ENCODE measurements at regions not wholly inside any gene's neighbourhood (a gene's known extent, or its start where the extent isn't known, plus 50 kb on each side); places are given as distances from the start of the nearest gene placed in this dataset.

DNA sequence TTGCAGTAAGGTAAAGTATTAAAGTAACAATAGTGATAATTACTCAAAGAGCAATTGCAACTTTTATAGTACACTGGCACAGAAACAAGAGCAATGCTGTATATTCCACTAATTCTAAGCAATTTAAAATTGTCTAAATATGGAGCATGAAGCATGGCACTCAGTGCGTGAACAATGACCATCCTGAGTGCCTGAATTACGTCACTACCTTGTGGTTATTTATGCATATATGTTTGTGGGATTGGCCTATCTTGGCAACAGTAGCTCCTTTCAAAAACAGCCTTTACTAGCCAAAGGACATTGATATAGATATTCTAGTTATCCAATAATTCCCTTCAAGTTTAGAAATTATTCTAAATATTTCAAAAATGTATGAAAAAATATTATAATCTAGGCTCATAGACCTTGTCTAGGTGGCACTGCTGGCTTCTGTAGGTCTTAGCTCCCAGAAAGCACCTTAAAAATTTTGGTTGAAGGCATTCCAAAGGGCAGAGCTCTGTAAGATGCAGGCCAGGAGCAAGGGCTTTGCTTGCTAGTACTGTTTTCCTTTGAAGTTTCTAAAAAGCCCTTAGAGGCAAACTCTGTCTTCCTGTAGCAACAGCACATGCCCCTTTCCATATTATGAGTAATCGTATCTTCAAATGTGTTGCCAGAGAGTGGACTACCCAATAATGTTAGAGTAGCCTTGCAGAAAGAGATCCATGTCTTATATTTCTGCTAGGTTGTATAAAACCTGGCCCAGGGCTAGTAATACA lies 719.3 kb downstream of the NR2F1-AS1 start:
- H3K27ac Mint-ChIP-seq (ENCODE audit: unreplicated experiment), result no peak overlapping the region
- H3K27me3 Mint-ChIP-seq (ENCODE audit: low read depth), result no peaks in the 10 kb centered on the region
- no peak for DNase-seq (ENCODE audit: low spot score)
- H3K9me3 Mint-ChIP-seq (ENCODE audit: low read depth), result peaks cover 3% of the 10 kb centered on the region
- no peaks in the 10 kb centered on the region for H3K36me3 Mint-ChIP-seq (ENCODE audit: low read depth)
- H3K4me3 Mint-ChIP-seq (ENCODE audit: unreplicated experiment), result no peak overlapping the region
- H3K4me1 Mint-ChIP-seq (ENCODE audit: low read depth), result no peaks in the 10 kb centered on the region
- no peak for TF ChIP-seq CTCF (IDR thresholded peaks at IDR 0.05)

- Mint-ChIP-seq H3K4me1 (ENCODE audit: low read depth) (peaks cover 3% of the 10 kb centered on the region), H3K27ac (ENCODE audit: unreplicated experiment) (no peak overlapping the region), H3K27me3 (ENCODE audit: low read depth) (no peaks in the 10 kb centered on the region), H3K9me3 (ENCODE audit: low read depth) (peaks cover 3% of the 10 kb centered on the region), H3K36me3 (ENCODE audit: low read depth) (no peaks in the 10 kb centered on the region), H3K4me3 (ENCODE audit: unreplicated experiment) (no peak overlapping the region)
- no peak for TF ChIP-seq CTCF (IDR thresholded peaks at IDR 0.05)
- no peak for DNase-seq (ENCODE audit: low spot score)
Measured at GRCh38 chr5:92860061-92860460, 721.0 kb downstream of the NR2F1-AS1 start.

DNA sequence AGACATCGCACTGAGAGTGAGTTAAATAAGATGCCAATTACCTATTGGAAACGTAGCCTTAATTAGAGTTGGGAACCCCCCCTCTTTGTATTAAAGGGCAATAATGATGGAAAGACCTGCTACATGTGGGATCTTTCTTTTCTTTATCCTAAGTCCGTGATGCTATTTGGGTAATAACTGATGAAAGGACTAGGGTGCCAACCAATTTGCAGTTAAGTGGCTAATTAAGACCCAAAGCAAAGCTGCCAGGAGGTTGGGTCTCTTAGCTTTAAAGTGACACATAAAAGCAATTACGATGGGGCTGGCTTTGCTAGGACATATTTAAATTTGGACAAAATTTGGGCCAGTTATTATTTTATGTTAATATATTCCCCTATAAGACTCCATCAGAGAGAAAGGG lies 728.8 kb downstream of the NR2F1-AS1 start:
- no peak for DNase-seq (ENCODE audit: low spot score)
- H3K36me3 Mint-ChIP-seq (ENCODE audit: low read depth), result no peaks in the 10 kb centered on the region
- no peak for TF ChIP-seq CTCF (IDR thresholded peaks at IDR 0.05)
- no peaks in the 10 kb centered on the region for H3K27me3 Mint-ChIP-seq (ENCODE audit: low read depth)
- H3K4me1 Mint-ChIP-seq (ENCODE audit: low read depth), result peaks cover 27% of the 10 kb centered on the region
- no peaks in the 10 kb centered on the region for H3K9me3 Mint-ChIP-seq (ENCODE audit: low read depth)
- no peak overlapping the region for H3K27ac Mint-ChIP-seq (ENCODE audit: unreplicated experiment)
- no peak overlapping the region for H3K4me3 Mint-ChIP-seq (ENCODE audit: unreplicated experiment)

DNA sequence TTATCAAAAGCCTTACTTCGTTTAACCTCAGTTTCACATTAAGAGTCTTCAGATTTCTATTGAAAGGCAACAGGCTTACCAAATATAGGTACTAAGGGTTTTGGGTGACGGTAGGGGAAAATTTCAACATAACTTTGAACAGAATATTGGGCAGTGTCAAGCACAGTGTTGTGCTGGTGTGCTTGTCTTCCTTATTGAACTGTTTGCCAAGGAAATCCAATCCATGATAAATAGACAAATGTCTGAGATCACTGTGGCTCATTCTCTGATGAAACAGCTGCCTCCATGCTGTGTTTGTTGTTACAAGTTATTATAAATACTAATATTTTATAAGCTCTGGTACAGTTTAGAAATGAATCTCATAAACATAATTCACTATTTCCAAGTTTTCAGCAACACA lies 730.1 kb downstream of the NR2F1-AS1 start:
- Mint-ChIP-seq H3K36me3 (ENCODE audit: low read depth) (no peaks in the 10 kb centered on the region), H3K27ac (ENCODE audit: unreplicated experiment) (no peak overlapping the region), H3K4me1 (ENCODE audit: low read depth) (peaks cover 27% of the 10 kb centered on the region), H3K9me3 (ENCODE audit: low read depth) (no peaks in the 10 kb centered on the region), H3K27me3 (ENCODE audit: low read depth) (no peaks in the 10 kb centered on the region), H3K4me3 (ENCODE audit: unreplicated experiment) (no peak overlapping the region)
- no peak for TF ChIP-seq CTCF (IDR thresholded peaks at IDR 0.05)
- DNase-seq (ENCODE audit: low spot score), result no peak

DNA sequence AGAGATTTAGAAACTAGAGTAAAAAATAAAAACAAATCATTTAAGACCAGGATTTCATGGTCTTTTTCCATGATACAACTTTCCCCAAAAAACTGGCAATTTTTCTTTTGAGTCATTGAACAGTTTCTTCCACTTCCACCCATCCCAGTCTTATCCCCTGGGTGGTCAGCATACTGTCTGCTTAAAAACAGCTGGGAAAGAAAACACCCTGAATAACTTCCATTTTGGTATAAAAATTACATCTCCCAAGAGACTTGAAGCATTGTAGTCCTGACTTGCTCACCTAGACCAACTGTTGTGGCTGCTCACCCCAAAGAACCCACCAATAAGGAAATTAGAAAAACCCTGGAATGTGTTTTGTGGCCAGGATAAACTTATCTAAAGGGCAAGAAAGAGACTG lies 731.3 kb downstream of the NR2F1-AS1 start:
- no peaks in the 10 kb centered on the region for H3K36me3 Mint-ChIP-seq (ENCODE audit: low read depth)
- H3K9me3 Mint-ChIP-seq (ENCODE audit: low read depth), result no peaks in the 10 kb centered on the region
- no peaks in the 10 kb centered on the region for H3K27me3 Mint-ChIP-seq (ENCODE audit: low read depth)
- TF ChIP-seq CTCF (IDR thresholded peaks at IDR 0.05), result no peak
- H3K27ac Mint-ChIP-seq (ENCODE audit: unreplicated experiment), result no peak overlapping the region
- DNase-seq (ENCODE audit: low spot score), result no peak
- H3K4me1 Mint-ChIP-seq (ENCODE audit: low read depth), result peaks cover 24% of the 10 kb centered on the region
- H3K4me3 Mint-ChIP-seq (ENCODE audit: unreplicated experiment), result no peak overlapping the region
